ENCODE measurements at regions not wholly inside any gene's neighbourhood (a gene's known extent, or its start where the extent isn't known, plus 50 kb on each side); places are given as distances from the start of the nearest gene placed in this dataset.

DNA sequence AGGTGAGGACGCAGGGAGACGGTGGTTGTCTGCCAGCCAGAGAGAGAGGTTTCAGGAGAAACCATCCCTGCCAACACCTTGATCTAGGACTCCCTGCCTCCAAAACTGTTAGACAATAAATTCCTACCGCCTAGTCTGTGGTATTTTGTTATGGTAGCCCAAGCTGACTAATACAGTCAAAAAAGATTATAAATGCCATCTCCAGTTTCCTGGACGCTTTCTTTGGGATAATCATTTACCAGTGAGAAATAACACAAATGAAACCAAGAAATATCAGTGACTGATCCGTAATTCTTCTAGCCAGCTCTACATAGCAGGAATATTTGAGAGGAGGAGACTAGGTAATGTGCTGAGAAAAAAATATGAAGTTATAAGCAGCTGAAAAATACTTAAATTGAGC is 707.8 kb upstream of the LMCD1 start:
- Mint-ChIP-seq H3K4me1 (no peaks in the 10 kb centered on the region), H3K27ac (no peak overlapping the region), H3K27me3 (no peaks in the 10 kb centered on the region), H3K4me3 (no peak overlapping the region), H3K36me3 (ENCODE audit: low read depth) (no peaks in the 10 kb centered on the region)
- ATAC-seq (no peak), DNase-seq (no peak)
- H3K9me3 ChIP-seq (ENCODE audit: control insufficient read depth, low read length, poor library complexity, severe bottlenecking): no peaks in the 10 kb centered on the region

DNA sequence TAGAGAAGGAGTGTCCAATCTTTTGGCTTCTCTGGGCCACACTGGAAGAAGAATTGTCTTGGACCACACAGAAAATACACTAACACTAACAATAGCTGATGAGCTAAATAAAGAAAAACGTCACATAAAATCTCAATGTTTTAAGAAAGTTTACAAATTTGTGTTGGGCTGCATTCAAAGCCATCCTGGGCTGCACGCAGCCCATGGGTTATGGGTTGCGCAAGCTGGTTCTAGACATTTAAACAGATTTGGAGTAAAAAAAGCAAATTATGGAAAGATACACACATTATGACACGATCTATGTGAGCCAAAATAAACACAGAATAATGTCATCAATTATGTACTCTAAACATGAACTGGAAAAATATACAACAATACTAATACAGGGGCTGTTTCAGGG is 703.3 kb upstream of the LMCD1 start:
- no peak for DNase-seq
- Mint-ChIP-seq H3K27ac (no peak overlapping the region), H3K27me3 (no peaks in the 10 kb centered on the region), H3K4me3 (no peak overlapping the region), H3K36me3 (ENCODE audit: low read depth) (no peaks in the 10 kb centered on the region), H3K4me1 (peaks cover 3% of the 10 kb centered on the region)
- no peaks in the 10 kb centered on the region for H3K9me3 ChIP-seq (ENCODE audit: control insufficient read depth, low read length, poor library complexity, severe bottlenecking)
- ATAC-seq: no peak

DNA sequence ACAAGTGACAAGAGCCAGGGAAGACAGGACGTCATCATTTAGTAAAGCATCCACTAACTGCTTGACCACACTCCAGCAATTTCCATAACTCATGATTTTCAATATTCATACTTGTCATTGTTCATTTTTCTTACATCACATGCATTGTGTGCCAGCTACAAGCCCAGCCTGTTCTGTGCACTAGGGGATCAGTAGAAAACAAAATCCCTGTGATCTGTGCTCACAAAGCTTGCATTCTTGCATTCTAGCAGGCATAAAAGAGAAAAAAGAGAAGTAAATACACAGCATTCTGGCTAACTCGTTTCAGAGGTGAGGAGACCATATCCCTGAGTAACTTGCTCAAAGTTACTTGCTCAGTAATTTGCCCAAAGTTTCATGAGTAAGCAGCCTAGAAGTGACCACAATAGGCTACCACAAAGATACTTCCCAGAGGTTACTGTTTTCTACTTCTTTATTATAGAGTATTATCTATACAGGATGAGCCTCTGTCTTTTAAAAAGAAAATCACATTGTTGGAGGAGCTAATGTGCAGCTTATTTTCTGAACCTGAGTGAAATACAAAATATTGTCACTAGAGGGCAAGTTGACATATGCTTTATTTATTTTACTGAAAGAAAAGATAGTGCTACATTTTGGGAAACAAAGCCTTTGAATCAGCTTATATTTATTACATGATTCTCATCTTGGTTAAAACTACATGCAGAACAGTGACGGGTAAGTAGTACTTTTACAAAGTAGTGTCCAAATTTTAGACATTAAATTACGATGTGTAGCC is 701.4 kb upstream of the LMCD1 start:
- no peaks in the 10 kb centered on the region for H3K27me3 Mint-ChIP-seq
- no peaks in the 10 kb centered on the region for H3K9me3 ChIP-seq (ENCODE audit: control insufficient read depth, low read length, poor library complexity, severe bottlenecking)
- no peak for DNase-seq
- ATAC-seq: no peak
- H3K4me1 Mint-ChIP-seq: peaks cover 3% of the 10 kb centered on the region
- no peak overlapping the region for H3K27ac Mint-ChIP-seq
- no peak overlapping the region for H3K4me3 Mint-ChIP-seq
- no peaks in the 10 kb centered on the region for H3K36me3 Mint-ChIP-seq (ENCODE audit: low read depth)

DNA sequence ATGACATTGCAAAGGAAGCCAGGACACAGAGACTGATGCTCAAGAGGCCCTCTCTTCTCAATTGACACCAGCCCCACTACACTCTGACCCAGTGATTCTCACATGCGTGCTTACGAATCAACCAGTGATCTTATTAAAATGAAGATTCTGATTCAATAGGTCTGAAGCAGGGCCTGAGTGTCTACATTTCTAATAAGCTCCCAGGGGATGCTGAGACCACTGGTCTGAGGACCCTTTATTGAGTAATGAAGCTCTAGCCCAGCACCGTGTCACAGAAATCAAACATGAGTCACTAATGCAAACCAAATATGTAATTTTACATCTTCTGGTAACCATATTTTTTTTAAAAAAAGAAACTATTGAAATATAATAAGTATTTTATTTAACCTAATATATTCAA is 689.1 kb upstream of the LMCD1 start:
- no peaks in the 10 kb centered on the region for H3K27me3 Mint-ChIP-seq
- no peaks in the 10 kb centered on the region for H3K36me3 Mint-ChIP-seq (ENCODE audit: low read depth)
- no peak for DNase-seq
- no peaks in the 10 kb centered on the region for H3K9me3 ChIP-seq (ENCODE audit: control insufficient read depth, low read length, poor library complexity, severe bottlenecking)
- H3K27ac Mint-ChIP-seq: no peak overlapping the region
- no peak for ATAC-seq
- no peak overlapping the region for H3K4me3 Mint-ChIP-seq
- no peaks in the 10 kb centered on the region for H3K4me1 Mint-ChIP-seq

DNA sequence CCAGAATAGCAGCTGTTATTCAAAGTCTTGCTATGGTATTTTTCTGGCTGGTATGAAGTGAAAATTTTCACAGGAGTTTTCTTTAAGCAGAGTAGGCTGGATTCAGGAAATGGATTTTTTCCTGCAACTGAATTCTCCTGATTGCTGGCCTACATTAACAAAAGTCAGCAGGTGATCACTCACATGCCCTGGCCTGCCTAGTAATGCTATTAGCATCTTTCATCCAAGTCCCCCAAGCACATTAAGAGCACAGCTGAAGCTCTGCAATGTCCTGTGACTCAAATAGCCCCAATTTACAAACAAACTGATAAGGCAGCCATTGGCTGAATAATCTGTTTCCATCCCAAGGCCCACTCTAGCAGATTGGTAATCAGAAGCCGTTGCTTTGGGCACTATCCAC is 688.3 kb upstream of the LMCD1 start:
- Mint-ChIP-seq H3K27me3 (no peaks in the 10 kb centered on the region), H3K27ac (no peak overlapping the region), H3K4me3 (no peak overlapping the region), H3K36me3 (ENCODE audit: low read depth) (no peaks in the 10 kb centered on the region), H3K4me1 (no peaks in the 10 kb centered on the region)
- no peak for DNase-seq
- H3K9me3 ChIP-seq (ENCODE audit: control insufficient read depth, low read length, poor library complexity, severe bottlenecking): no peaks in the 10 kb centered on the region
- ATAC-seq: no peak

DNA sequence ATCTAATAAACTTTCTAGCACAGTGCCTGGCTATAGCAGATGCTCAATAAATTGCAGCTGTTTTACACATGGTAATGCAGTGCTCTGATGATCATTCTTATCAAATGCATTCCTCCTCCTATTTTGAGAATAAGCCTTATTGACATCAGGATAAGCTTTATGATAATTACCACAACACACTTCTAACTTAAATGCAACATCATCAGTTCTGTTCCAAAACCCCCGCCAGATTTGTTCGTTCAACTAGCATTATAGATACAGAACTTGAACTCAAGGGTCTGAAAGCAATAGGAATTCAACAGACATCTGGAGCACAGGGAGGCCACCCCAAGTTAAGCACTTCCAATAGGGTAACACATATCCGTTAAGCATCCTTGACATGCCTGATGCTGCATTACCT is 684.4 kb upstream of the LMCD1 start:
- H3K27me3 Mint-ChIP-seq: no peaks in the 10 kb centered on the region
- DNase-seq (no peak), ATAC-seq (no peak)
- H3K4me3 Mint-ChIP-seq: peak overlapping the region; percentile 19
- no peaks in the 10 kb centered on the region for H3K9me3 ChIP-seq (ENCODE audit: control insufficient read depth, low read length, poor library complexity, severe bottlenecking)
- H3K4me1 Mint-ChIP-seq: no peaks in the 10 kb centered on the region
- H3K36me3 Mint-ChIP-seq (ENCODE audit: low read depth): no peaks in the 10 kb centered on the region
- H3K27ac Mint-ChIP-seq: no peak overlapping the region

DNA sequence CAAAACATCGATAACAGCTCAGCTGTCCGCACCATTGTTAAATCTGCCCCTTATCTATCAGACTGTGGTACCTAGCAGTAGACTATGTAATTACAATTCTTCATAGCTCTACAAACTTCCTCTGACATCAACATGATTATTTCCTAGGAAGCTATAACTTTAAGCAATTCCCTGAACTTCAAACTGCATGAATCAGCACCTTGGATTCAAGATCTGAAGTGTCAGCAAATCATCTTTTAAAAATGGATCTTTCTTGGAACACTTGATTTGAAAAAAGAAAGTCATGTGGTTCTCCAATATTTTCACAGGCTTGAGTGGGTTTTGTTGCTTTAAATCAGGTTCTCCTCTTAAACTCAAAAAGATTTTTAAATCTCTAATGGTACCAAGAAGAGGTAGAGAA is 680.7 kb upstream of the LMCD1 start:
- no peaks in the 10 kb centered on the region for H3K4me1 Mint-ChIP-seq
- DNase-seq (no peak), ATAC-seq (no peak)
- H3K4me3 Mint-ChIP-seq: no peak overlapping the region
- H3K36me3 Mint-ChIP-seq (ENCODE audit: low read depth): no peaks in the 10 kb centered on the region
- no peak overlapping the region for H3K27ac Mint-ChIP-seq
- H3K27me3 Mint-ChIP-seq: no peaks in the 10 kb centered on the region
- H3K9me3 ChIP-seq (ENCODE audit: control insufficient read depth, low read length, poor library complexity, severe bottlenecking): no peaks in the 10 kb centered on the region

DNA sequence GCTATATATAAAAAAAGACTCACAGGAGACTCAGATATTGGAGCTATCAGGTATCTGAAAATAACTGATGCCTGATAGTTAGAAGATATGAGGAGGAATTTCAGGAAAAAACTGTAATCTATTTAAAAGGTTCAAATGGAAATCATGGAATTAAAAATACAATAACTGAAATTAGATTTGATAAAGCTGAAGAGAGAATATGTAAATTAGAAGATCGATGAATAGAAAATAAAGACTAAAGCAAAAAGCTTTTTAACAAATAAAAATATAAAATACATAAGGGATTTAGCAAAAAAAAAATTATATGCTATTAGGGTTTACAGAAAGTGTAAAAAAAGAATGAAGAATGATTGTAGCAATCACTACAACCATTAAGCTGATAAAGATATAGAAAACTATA is 679.8 kb upstream of the LMCD1 start:
- H3K27ac Mint-ChIP-seq: no peak overlapping the region
- no peaks in the 10 kb centered on the region for H3K4me1 Mint-ChIP-seq
- no peaks in the 10 kb centered on the region for H3K36me3 Mint-ChIP-seq (ENCODE audit: low read depth)

DNA sequence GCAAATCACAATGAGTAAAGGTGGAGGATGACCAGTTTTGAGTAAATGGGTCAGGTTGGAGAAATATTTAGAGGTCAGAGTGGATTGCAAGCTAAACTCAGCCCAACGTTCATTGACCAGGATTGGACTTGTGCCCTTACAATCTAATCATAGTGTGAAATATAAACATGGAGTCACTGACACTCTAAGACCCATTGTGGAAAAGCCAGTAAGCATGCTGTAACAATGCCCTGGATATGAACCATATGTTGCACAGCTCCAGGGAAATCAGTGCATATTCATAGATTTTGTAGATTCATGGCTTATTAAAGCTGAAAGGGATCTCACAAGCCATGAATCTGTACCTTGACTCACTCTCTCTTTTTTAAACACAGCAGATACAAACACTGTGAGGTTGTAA is 660.2 kb upstream of the LMCD1 start:
- Mint-ChIP-seq H3K4me3 (no peak overlapping the region), H3K27me3 (no peaks in the 10 kb centered on the region), H3K27ac (no peak overlapping the region), H3K4me1 (no peaks in the 10 kb centered on the region), H3K36me3 (ENCODE audit: low read depth) (no peaks in the 10 kb centered on the region)
- H3K9me3 ChIP-seq (ENCODE audit: control insufficient read depth, low read length, poor library complexity, severe bottlenecking): no peaks in the 10 kb centered on the region
- no peak for DNase-seq
- no peak for ATAC-seq

More for the DNA sequence above, 679.8 kb upstream of the LMCD1 start:
- no peaks in the 10 kb centered on the region for H3K9me3 ChIP-seq (ENCODE audit: control insufficient read depth, low read length, poor library complexity, severe bottlenecking)
- Mint-ChIP-seq H3K4me3 (no peak overlapping the region), H3K27me3 (no peaks in the 10 kb centered on the region)
- DNase-seq: no peak
- ATAC-seq: no peak

DNA sequence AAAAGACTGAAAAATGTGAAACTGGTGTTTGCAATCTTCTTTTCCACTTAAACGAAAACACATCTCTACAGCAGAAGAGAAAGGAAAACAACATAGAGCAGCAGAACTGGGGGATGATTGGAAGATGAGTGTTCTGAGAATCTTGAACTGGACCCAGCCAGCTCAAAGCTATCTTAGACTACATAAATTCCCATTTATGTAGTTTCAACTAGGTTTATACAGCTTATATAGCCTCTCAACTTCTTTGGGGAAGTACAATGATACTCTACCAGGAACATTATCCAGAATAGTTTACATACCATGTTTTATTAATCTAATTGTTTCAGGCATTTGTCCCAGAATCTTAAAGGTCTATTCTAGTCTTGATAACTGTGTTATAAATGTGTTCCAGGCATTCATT is 658.2 kb upstream of the LMCD1 start:
- H3K27ac Mint-ChIP-seq: no peak overlapping the region
- H3K9me3 ChIP-seq (ENCODE audit: control insufficient read depth, low read length, poor library complexity, severe bottlenecking): no peaks in the 10 kb centered on the region
- H3K4me1 Mint-ChIP-seq: no peaks in the 10 kb centered on the region
- H3K36me3 Mint-ChIP-seq (ENCODE audit: low read depth): no peaks in the 10 kb centered on the region
- ATAC-seq (no peak), DNase-seq (no peak)
- H3K4me3 Mint-ChIP-seq: no peak overlapping the region
- H3K27me3 Mint-ChIP-seq: no peaks in the 10 kb centered on the region

DNA sequence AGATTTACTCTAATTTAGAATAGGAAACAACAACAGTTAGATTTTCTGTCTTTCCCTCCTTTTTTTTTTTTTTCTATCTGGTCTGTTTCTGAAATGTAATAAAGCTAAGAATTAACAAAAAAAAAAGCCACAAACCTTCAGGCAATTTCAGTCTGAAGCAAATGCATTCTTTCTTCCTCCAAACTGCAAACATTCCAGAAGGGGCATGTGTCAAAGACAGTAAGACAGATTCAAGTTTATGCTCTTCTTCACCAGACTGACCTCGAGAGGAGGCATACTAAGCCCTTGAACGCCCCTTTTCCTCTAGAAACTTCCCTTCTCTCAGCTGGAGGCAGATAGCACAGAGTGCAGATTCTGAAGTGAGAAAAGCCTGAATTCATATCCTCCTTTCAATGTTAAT is 654.6 kb upstream of the LMCD1 start:
- no peaks in the 10 kb centered on the region for H3K36me3 Mint-ChIP-seq (ENCODE audit: low read depth)
- H3K27me3 Mint-ChIP-seq: no peaks in the 10 kb centered on the region
- H3K4me1 Mint-ChIP-seq: no peaks in the 10 kb centered on the region
- ATAC-seq: no peak
- H3K9me3 ChIP-seq (ENCODE audit: control insufficient read depth, low read length, poor library complexity, severe bottlenecking): no peaks in the 10 kb centered on the region
- no peak overlapping the region for H3K4me3 Mint-ChIP-seq
- no peak overlapping the region for H3K27ac Mint-ChIP-seq
- no peak for DNase-seq

DNA sequence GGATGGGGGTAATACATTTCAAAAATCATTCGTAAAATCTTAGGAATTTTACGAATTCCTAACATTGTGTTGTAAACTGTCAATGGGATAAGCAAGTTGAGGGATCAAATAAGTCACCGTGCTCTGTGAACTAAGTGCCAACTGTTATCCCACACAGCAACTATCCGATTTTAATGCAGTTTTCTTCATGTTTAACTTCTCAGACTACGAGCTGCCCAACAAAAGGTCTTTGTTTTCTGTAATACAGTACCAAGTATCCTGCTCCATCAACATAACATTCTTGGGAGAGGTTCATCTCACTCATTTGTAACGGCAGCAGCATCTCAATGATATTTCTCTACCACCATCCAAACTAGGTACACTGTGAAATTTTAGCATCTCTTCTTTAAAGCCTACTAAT is 654.1 kb upstream of the LMCD1 start:
- H3K4me3 Mint-ChIP-seq: no peak overlapping the region
- H3K36me3 Mint-ChIP-seq (ENCODE audit: low read depth): no peaks in the 10 kb centered on the region
- no peak overlapping the region for H3K27ac Mint-ChIP-seq
- DNase-seq (no peak), ATAC-seq (no peak)
- H3K27me3 Mint-ChIP-seq: no peaks in the 10 kb centered on the region
- no peaks in the 10 kb centered on the region for H3K4me1 Mint-ChIP-seq
- H3K9me3 ChIP-seq (ENCODE audit: control insufficient read depth, low read length, poor library complexity, severe bottlenecking): no peaks in the 10 kb centered on the region

DNA sequence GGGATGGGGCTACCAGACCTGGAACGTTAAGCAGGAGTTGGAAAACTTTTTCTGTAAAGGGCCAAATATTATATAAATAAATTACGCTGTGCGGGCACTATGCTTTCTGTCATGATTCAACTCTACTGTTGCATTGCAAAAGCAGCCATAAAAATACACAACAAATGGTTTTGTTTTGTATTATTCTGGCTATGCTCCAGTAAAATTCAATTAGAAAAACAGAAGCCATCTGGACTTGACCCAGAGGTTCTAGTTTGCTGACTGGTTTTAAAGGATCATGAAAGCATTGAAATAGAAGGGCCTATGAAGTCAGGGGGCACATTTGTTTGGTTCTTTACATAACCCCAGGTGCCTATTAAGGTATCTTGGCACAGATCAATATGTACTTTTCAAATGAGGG is 647.4 kb upstream of the LMCD1 start:
- no peak for DNase-seq
- Mint-ChIP-seq H3K4me1 (no peaks in the 10 kb centered on the region), H3K27me3 (no peaks in the 10 kb centered on the region), H3K4me3 (no peak overlapping the region), H3K36me3 (ENCODE audit: low read depth) (no peaks in the 10 kb centered on the region), H3K27ac (no peak overlapping the region)
- no peak for ATAC-seq
- H3K9me3 ChIP-seq (ENCODE audit: control insufficient read depth, low read length, poor library complexity, severe bottlenecking): no peaks in the 10 kb centered on the region

DNA sequence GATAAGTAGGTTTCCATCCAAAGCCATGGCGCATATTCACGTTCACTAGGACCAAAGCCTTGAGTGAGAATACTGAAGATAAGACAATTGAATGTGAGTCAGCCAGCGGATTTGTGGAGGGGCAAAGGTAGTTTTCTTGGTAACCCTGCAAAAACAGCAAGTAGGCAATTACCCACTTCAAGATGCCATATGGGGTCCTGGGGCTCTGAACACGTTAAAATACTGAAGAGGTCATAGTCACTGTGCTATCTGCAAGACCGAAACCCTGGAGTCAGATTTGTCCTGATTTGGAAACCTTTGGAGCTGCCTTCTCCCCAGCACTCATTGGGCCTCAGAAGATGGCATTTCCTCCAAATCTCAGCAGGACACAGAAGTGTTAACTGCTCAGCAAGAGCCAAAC is 646.9 kb upstream of the LMCD1 start:
- no peak for DNase-seq
- H3K4me3 Mint-ChIP-seq: no peak overlapping the region
- no peaks in the 10 kb centered on the region for H3K9me3 ChIP-seq (ENCODE audit: control insufficient read depth, low read length, poor library complexity, severe bottlenecking)
- H3K27me3 Mint-ChIP-seq: no peaks in the 10 kb centered on the region
- no peaks in the 10 kb centered on the region for H3K36me3 Mint-ChIP-seq (ENCODE audit: low read depth)
- ATAC-seq: no peak
- no peak overlapping the region for H3K27ac Mint-ChIP-seq
- no peaks in the 10 kb centered on the region for H3K4me1 Mint-ChIP-seq
